ENCODE measurements at regions not wholly inside any gene's neighbourhood (a gene's known extent, or its start where the extent isn't known, plus 50 kb on each side); places are given as distances from the start of the nearest gene placed in this dataset.

DNA sequence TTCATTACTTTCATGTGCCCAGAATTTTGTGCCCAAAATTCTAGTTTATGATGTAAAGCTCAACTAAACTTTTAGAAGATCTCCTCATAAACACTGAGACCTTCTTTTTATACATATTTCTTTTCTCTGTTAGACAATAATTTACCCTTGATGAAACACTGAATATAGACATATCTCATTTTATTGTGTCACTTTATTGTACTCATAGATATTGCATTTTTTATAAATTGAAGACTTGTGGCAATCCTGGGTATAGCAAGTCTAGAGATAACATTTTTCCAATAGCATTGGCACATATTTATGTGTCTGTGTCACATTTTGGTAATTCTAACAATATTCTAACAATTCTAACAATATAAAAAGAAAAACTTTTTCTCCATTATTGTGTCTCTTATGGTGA lies 74.9 kb upstream of the POU3F2 start:
- no peak overlapping the region for H3K4me3 ChIP-seq (ENCODE audit: control insufficient read depth, low read depth, low read length)
- TF ChIP-seq, protein P1, sequence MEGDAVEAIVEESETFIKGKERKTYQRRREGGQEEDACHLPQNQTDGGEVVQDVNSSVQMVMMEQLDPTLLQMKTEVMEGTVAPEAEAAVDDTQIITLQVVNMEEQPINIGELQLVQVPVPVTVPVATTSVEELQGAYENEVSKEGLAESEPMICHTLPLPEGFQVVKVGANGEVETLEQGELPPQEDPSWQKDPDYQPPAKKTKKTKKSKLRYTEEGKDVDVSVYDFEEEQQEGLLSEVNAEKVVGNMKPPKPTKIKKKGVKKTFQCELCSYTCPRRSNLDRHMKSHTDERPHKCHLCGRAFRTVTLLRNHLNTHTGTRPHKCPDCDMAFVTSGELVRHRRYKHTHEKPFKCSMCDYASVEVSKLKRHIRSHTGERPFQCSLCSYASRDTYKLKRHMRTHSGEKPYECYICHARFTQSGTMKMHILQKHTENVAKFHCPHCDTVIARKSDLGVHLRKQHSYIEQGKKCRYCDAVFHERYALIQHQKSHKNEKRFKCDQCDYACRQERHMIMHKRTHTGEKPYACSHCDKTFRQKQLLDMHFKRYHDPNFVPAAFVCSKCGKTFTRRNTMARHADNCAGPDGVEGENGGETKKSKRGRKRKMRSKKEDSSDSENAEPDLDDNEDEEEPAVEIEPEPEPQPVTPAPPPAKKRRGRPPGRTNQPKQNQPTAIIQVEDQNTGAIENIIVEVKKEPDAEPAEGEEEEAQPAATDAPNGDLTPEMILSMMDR (IDR thresholded peaks at IDR 0.05; ENCODE audit: control insufficient read depth, insufficient read depth, low read depth, low read length, missing control alignments): no peak
- DNase-seq (ENCODE audit: low read depth): no peak

DNA sequence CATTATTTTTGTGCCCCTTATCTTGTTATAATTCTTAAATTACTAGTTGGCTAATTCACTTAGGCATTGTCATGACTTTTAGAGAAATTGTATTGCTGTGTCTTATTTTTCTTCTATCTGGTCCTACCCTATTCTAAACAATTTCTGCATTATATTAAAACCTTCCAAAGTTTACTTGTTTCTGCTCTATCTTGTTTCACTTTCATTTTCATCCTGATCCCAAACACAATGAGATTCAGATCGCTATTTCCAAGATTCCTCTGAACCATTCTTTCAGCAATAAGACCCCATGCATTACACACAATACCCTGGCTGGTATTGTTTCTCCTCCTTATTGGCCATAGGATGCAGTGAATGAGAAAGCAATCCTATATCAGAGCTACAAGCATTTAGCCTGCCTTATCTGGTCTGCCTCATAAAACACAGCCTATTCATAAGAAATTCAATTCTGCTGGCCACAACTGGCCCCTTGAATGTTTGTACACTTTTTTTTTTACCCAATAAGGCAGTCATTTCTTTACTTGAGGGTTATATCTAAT lies 69.9 kb upstream of the POU3F2 start:
- no peak overlapping the region for H3K4me3 ChIP-seq (ENCODE audit: control insufficient read depth, low read depth, low read length)
- DNase-seq (ENCODE audit: low read depth): no peak
- TF ChIP-seq, protein P1 (IDR thresholded peaks at IDR 0.05; ENCODE audit: control insufficient read depth, insufficient read depth, low read depth, low read length, missing control alignments): no peak

DNA sequence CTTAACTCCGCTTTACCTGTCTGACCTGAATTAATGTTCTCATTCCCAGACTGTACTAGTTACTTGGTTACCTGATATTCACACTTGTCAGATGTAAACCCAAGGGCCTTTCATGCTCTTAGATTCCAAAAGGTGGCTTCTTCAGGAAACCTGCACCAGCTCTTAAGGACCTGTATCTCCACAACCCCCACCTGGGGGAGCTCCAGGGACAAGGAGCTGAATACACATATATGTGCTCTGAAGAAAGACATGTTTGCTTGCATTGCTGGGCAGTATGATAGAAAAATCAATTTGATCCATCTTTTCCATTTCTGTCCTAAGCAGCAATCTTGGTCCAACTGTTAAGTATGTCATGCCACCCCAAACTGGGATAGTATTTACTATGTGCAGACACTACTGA lies 64.8 kb upstream of the POU3F2 start:
- no peak for DNase-seq (ENCODE audit: low read depth)
- no peak overlapping the region for H3K4me3 ChIP-seq (ENCODE audit: control insufficient read depth, low read depth, low read length)
- TF ChIP-seq, protein P1 (IDR thresholded peaks at IDR 0.05; ENCODE audit: control insufficient read depth, insufficient read depth, low read depth, low read length, missing control alignments): no peak

DNA sequence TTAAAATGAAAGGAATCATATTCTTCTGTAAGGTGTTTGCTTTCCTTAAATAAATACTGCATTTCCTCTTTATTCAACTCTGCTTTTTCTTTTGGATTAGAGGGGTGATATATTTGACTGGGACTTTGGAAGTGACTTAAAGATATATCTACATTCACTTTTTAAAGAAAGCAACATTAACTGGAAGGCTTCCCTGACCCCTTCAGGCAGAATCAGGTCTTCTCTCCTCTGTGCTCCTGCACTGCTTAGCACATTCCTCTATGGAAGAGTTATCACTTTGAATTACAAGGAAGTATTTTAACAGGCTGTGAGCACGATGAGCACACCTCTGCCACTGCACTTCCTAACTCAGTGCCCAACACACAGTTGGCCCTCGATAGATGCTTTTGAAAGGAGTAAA lies 59.2 kb upstream of the POU3F2 start:
- DNase-seq (ENCODE audit: low read depth): no peak
- TF ChIP-seq, protein P1 (IDR thresholded peaks at IDR 0.05; ENCODE audit: control insufficient read depth, insufficient read depth, low read depth, low read length, missing control alignments): no peak
- no peak overlapping the region for H3K4me3 ChIP-seq (ENCODE audit: control insufficient read depth, low read depth, low read length)

DNA sequence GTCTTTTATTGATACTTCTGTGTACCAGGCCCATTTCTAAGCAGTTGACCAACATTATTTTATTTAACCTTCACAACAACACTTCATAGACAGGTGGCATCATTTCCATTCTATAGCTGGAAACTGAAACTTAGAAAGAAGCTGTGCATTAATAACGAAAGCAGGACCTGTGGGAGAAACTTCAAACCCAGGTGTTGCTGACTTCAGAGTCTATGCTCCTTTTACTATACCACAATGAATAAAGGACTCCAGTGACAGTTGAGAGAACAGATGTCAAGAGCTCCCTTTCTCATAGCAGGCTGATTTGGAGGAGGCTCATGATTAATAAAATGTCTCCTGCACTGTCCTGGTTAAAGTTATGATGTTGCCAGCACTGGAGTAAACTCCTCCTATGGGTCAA lies 56.6 kb upstream of the POU3F2 start:
- DNase-seq (ENCODE audit: low read depth): no peak
- TF ChIP-seq, protein P1 (IDR thresholded peaks at IDR 0.05; ENCODE audit: control insufficient read depth, insufficient read depth, low read depth, low read length, missing control alignments): no peak
- no peak overlapping the region for H3K4me3 ChIP-seq (ENCODE audit: control insufficient read depth, low read depth, low read length)

DNA sequence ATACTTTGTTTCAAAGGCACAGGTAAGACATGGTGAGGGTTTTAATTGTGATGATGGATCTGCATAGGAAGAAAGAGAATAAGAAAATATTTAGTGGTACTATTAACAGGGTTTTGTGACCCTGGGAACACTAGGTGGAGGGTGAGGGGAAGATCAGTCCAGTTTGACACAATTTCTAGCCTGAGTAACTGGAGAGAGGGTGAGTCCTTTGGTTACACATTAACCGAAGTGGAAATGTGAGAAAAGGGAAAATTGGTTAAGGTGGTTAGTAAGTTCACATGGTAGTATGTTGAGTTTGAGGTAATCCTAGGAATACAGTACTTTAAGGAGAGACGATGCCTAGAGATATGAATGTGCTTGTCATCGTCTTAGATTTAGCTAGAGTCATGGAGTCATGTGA lies 54.8 kb upstream of the POU3F2 start:
- H3K4me3 ChIP-seq (ENCODE audit: control insufficient read depth, low read depth, low read length): no peak overlapping the region
- no peak for DNase-seq (ENCODE audit: low read depth)
- TF ChIP-seq, protein P1 (IDR thresholded peaks at IDR 0.05; ENCODE audit: control insufficient read depth, insufficient read depth, low read depth, low read length, missing control alignments): no peak

DNA sequence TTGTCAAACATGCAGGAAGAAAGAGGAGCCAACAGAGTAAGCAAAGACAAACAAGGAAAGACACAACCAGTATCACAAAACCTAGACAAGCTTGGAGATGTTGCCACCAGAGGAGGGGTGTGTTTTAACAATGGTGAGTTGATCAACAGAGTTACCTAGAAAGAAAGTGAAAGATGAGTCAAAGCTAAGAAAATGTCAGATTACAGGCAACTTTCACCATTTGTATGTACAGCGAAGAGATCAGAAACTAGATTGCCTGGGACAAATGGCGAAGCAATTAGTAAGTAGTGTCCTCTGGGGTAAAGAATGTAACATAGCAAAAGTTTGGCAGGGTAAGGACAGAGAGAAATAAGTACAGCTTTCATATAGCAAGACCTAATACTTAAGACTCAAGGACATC lies 51.6 kb upstream of the POU3F2 start:
- H3K4me3 ChIP-seq (ENCODE audit: control insufficient read depth, low read depth, low read length): no peak overlapping the region
- TF ChIP-seq, protein P1 (IDR thresholded peaks at IDR 0.05; ENCODE audit: control insufficient read depth, insufficient read depth, low read depth, low read length, missing control alignments): no peak
- DNase-seq (ENCODE audit: low read depth): no peak
